Activated T-cell treated with anti-CD3 and anti-CD28 coated beads, Interleukin-2, amount 50 U/mL, for 24 hours (primary cell): ENCODE measurements at regions not wholly inside any gene's neighbourhood (a gene's known extent, or its start where the extent isn't known, plus 50 kb on each side); places are given as distances from the start of the nearest gene placed in this dataset.

ENCODE experiments used
- DNase-seq: peaks from one replicate; pipeline ENCODE4 v3.0.0-alpha.2; 2020
- H3K27ac Mint-ChIP-seq: 2 replicates; pipeline ENCODE4 v1.8.0; 2020; ENCODE audit warnings: mild to moderate bottlenecking, mixed read lengths
- H3K27me3 Mint-ChIP-seq: 2 replicates; pipeline ENCODE4 v1.8.0; 2020; ENCODE audit warnings: mixed read lengths
- H3K36me3 Mint-ChIP-seq: 2 replicates; pipeline ENCODE4 v1.8.0; 2020; ENCODE audit warnings: low read depth, mixed read lengths
- H3K4me1 Mint-ChIP-seq: 2 replicates; pipeline ENCODE4 v1.8.0; 2020; ENCODE audit warnings: low read depth, mixed read lengths
- H3K4me3 Mint-ChIP-seq: 2 replicates; pipeline ENCODE4 v1.8.0; 2020; ENCODE audit warnings: mild to moderate bottlenecking, moderate library complexity, mixed read lengths
- H3K9me3 Mint-ChIP-seq: 2 replicates; pipeline ENCODE4 v1.8.0; 2020; ENCODE audit warnings: mixed read lengths

DNA sequence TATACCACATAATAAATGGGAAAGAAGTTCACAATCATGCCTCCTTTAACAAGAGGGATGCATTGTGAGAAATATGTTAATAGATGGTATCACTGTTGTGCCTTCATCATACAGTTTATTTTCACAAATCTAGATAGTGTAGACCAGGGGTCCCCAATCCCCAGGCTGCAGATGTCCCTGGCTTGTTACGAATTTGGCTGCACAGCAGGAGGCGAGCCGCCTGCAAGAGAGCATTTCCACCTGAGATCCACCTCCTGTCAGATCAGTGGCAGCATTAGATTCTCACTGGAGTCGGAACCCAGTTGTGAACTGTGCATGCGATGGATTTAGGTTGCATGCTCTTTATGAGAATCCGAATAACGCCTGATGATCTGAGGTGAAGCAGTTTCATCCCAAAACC is 361.9 kb upstream of the ZWINT start:
- peaks cover 12% of the 10 kb centered on the region for H3K9me3 Mint-ChIP-seq
- H3K4me1 Mint-ChIP-seq: no peaks in the 10 kb centered on the region
- H3K27ac Mint-ChIP-seq: no peak overlapping the region
- no peaks in the 10 kb centered on the region for H3K36me3 Mint-ChIP-seq
- no peak for DNase-seq
- no peaks in the 10 kb centered on the region for H3K27me3 Mint-ChIP-seq
- H3K4me3 Mint-ChIP-seq: no peak overlapping the region

DNA sequence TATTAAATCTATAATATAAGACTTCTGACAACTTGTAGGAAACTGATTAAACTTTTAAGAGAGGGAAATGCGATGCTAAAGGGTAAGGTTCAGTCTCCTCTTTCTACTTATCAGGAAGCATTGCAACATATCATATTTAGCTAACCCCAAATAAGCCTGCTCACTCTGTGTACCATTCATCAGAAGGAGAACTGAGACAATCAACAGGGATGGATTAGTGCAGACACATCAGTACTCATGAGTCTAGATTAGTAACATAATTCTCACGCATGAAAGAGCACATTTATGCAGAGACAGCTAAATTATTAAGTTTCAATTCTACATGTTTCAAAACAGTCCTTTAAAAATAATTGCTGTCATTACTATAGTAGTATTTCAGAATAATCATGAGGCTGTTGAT is 354.2 kb upstream of the ZWINT start:
- H3K36me3 Mint-ChIP-seq: no peaks in the 10 kb centered on the region
- no peak for DNase-seq
- peaks cover 13% of the 10 kb centered on the region for H3K9me3 Mint-ChIP-seq
- H3K27ac Mint-ChIP-seq: no peak overlapping the region
- no peaks in the 10 kb centered on the region for H3K4me1 Mint-ChIP-seq
- H3K4me3 Mint-ChIP-seq: no peak overlapping the region
- H3K27me3 Mint-ChIP-seq: no peaks in the 10 kb centered on the region

DNA sequence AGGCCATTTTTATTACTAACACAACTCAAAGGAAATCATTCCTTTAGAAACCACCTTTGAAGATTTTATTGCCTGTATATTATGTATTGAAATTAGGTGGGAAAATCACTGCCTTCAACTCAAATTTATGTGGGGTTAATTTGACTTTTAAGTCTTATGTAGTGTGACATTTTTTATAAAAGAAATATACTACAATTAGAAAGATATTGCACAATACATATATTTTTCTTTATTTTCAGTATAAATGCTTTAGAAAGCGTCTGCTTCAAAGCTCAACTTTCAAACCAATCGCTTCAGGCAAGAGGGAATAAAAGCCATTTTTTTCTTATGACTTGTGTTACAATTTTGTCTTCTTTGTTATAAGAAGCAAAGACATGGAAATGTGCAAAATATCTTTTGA is 337.4 kb upstream of the ZWINT start:
- no peak overlapping the region for H3K4me3 Mint-ChIP-seq
- DNase-seq: no peak
- H3K27me3 Mint-ChIP-seq: no peaks in the 10 kb centered on the region
- H3K4me1 Mint-ChIP-seq: no peaks in the 10 kb centered on the region
- peaks cover 5% of the 10 kb centered on the region for H3K9me3 Mint-ChIP-seq
- H3K27ac Mint-ChIP-seq: no peak overlapping the region
- no peaks in the 10 kb centered on the region for H3K36me3 Mint-ChIP-seq

DNA sequence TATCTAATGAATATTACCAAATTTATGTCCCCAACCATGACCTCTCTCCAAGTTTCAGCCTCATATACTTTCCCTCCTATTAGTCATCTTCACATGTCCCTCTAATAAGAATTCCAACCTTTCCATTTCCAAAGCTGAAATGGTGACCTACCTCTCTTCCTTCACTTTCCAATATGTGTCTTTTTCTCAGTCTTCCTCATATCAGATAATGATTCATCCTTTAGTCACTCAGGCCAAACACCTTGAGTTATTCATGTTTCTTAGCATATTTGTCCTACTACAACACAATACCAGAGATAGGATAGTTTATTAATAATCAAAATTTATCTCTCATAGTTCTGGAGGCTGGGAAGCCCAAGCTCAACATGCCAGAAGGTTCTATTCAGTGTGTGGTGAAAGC is 318.5 kb upstream of the ZWINT start:
- Mint-ChIP-seq H3K27ac (no peak overlapping the region), H3K27me3 (no peaks in the 10 kb centered on the region), H3K4me1 (no peaks in the 10 kb centered on the region), H3K9me3 (peaks cover 8% of the 10 kb centered on the region), H3K36me3 (no peaks in the 10 kb centered on the region), H3K4me3 (no peak overlapping the region)
- no peak for DNase-seq

DNA sequence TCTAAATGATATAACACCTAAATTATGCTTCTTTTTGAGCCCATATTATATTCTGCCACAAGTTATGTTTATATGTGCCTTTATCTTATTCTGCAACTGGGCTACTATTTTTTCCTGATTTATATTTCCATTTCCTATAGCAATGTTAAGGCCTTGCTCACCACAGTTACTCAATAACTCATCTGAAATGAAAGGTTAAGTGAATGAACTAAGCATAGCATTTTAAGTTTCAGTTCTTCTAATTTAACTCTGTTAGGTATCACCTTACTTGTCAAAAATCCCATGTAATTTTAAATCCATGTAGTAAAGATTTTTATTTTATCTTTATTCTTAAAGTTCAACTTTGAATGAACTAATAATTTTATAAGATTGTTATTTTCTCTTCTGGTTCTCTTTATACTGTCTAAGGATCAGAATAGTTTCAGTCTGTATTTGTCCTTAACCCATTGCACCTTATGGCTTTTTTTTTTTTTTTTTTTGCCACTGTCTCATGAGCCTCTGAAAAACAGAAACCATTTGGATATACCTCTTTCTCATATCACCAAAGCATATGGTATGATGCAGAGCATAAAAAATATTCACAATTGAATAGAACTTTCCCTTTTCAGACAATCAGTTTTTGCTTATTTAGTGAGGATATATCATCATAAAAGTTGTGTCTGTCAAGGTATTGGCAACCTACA is 301.8 kb upstream of the ZWINT start:
- Mint-ChIP-seq H3K27me3 (no peaks in the 10 kb centered on the region), H3K4me3 (no peak overlapping the region), H3K9me3 (peaks cover 5% of the 10 kb centered on the region), H3K27ac (no peak overlapping the region), H3K36me3 (no peaks in the 10 kb centered on the region), H3K4me1 (no peaks in the 10 kb centered on the region)
- DNase-seq: no peak

DNA sequence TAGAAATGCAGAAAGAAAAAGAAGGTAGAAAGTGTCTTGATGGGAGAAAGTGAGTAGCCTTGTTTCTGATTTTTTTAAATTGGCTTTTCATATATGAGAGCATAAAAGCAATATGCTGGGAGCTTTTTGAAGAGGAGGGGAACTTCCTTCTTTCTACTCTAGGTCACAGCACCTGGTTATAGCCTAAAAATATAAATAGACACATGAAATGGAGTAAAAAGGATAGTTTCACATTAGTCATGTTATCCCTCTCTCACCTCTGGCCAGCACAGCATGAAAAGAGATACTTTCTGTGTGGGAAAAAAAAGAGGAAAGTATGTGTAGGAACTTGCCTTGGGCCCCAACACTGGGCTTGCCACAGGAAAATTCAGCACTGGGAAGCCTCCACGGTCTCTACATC is 292.2 kb upstream of the ZWINT start:
- H3K4me3 Mint-ChIP-seq: no peak overlapping the region
- H3K27ac Mint-ChIP-seq: no peak overlapping the region
- H3K9me3 Mint-ChIP-seq: peaks cover 9% of the 10 kb centered on the region
- DNase-seq: no peak
- H3K36me3 Mint-ChIP-seq: no peaks in the 10 kb centered on the region
- H3K27me3 Mint-ChIP-seq: no peaks in the 10 kb centered on the region
- no peaks in the 10 kb centered on the region for H3K4me1 Mint-ChIP-seq

DNA sequence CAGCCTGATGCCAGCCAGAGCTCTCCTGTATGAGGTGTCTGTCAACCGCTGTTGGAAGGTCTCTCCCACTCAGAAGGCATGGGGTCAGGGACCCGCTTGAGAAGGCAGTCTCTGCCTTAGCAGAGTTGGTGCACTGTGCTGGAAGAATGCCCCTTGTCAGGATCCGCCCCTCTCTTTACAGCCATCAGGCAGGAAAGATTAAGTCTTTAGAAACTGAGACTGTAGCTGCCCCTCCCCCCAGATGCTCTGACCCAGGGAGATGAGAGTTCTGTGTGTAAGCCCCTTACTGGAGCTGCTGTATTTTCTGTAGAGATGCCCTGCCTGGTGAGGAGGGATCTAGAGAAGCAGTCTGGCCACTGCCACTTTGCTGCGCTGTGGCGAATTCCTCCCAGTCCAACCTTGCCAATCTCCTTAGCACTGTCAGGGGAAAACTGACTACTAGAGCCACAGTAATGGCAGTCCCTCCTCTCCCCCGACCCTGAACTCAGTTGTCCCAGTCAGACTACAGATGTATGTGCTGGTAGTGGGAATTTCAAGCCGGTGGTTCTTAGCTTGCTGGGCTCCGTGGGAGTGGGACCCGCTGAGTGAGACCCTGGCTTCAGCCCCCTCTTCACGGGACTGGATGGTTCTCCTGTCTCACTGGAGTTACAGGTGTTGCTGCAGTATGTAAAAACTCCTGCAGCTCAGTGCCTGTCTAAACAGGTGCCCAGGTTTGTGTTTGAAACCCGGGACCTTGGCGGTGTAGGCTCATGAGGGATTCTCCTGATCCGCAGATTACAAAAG is 285.5 kb upstream of the ZWINT start:
- H3K27me3 Mint-ChIP-seq: no peaks in the 10 kb centered on the region
- no peaks in the 10 kb centered on the region for H3K36me3 Mint-ChIP-seq
- no peak for DNase-seq
- no peak overlapping the region for H3K4me3 Mint-ChIP-seq
- peaks cover 16% of the 10 kb centered on the region for H3K9me3 Mint-ChIP-seq
- no peak overlapping the region for H3K27ac Mint-ChIP-seq
- no peaks in the 10 kb centered on the region for H3K4me1 Mint-ChIP-seq

DNA sequence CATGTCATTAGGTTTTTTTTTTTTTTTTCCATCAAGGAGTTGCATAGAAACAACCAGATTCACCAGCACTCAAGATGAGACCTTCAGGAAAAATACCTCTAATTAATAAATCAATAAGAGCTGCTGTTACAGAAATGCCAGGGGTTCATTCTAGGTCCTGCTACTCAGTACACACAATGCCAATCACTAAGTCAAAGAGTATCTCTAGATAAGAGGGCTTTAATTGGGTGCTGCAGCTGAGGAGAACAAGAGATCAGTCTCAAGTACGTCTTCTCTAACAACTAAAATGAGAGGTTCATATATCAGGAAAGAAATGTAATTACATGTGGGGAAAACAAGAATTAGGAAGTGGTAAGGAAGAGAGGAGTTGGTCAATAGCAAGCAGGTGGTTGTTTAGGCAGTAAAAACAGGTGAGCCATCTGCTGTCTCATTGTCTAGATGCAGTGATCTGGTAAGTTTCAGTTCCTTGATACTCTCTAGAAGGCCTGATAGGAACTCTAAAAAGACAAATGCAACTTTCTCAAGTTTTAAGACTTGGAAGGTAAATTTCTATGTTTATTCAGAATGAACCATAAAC is 272.9 kb upstream of the ZWINT start:
- no peak for DNase-seq
- no peaks in the 10 kb centered on the region for H3K36me3 Mint-ChIP-seq
- no peak overlapping the region for H3K27ac Mint-ChIP-seq
- no peaks in the 10 kb centered on the region for H3K27me3 Mint-ChIP-seq
- H3K4me1 Mint-ChIP-seq: no peaks in the 10 kb centered on the region
- no peak overlapping the region for H3K4me3 Mint-ChIP-seq
- peaks cover 18% of the 10 kb centered on the region for H3K9me3 Mint-ChIP-seq

DNA sequence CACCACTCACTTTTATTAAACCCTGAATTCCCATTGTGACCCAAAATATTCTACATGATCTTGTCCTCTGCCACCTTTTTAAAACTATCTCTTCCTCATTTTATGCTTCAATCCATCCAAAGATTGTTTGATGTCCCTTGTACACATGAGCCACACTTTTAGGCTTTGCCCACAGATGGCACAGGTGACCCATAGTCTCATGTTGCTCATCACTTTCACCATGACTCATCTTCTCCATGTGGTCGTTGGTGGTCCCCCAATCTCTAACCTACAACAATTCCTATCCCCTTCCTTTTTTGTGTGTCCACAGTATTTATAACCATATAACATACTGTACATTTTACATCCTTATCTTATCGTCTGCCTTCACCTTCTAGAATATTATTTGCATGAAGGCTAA is 271.5 kb upstream of the ZWINT start:
- H3K27ac Mint-ChIP-seq: no peak overlapping the region
- no peaks in the 10 kb centered on the region for H3K36me3 Mint-ChIP-seq
- H3K9me3 Mint-ChIP-seq: peaks cover 20% of the 10 kb centered on the region
- DNase-seq: no peak
- H3K4me1 Mint-ChIP-seq: no peaks in the 10 kb centered on the region
- H3K27me3 Mint-ChIP-seq: no peaks in the 10 kb centered on the region
- no peak overlapping the region for H3K4me3 Mint-ChIP-seq

DNA sequence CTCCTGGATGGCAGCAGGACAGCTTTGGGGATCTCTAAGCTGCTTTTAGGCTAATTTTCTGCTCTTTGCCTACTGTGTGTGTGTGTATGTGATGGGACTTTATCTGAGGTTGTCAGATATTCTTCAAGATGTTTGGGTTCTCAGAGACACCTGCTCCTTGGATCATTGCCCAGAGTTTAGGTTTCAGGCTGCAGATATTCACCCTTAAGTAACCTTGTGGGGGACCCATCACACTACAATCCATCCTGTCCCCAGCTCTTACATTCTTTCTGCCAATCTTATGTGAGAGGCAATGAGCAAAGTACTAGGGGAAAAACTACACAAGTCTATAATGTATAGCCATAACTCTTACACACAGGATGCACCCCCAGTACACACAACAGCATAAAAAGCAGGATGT is 263.0 kb upstream of the ZWINT start:
- Mint-ChIP-seq H3K4me1 (no peaks in the 10 kb centered on the region), H3K27ac (no peak overlapping the region), H3K9me3 (peaks cover 13% of the 10 kb centered on the region), H3K27me3 (no peaks in the 10 kb centered on the region), H3K36me3 (no peaks in the 10 kb centered on the region), H3K4me3 (no peak overlapping the region)
- DNase-seq: no peak

DNA sequence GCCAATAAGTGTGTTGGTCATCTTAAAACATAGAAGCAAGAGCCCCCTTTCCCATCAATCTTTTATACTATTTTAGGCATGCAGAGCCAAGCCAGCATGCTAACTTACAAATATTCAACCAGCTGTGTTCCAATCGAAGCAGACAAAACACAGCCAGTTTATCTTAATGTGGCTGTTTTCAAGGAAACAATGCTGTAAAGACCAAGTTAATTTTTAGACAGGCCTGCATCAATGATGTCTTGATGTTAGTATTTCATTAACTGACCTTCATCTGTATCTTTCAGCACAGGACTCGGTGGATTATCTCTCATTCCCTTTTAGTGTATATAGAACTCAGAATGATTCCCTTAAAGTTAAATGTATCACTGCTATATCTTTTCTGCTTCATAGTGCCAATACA is 262.0 kb upstream of the ZWINT start:
- H3K27ac Mint-ChIP-seq: no peak overlapping the region
- H3K9me3 Mint-ChIP-seq: peaks cover 11% of the 10 kb centered on the region
- H3K4me1 Mint-ChIP-seq: no peaks in the 10 kb centered on the region
- no peaks in the 10 kb centered on the region for H3K27me3 Mint-ChIP-seq
- H3K36me3 Mint-ChIP-seq: no peaks in the 10 kb centered on the region
- DNase-seq: no peak
- H3K4me3 Mint-ChIP-seq: no peak overlapping the region

DNA sequence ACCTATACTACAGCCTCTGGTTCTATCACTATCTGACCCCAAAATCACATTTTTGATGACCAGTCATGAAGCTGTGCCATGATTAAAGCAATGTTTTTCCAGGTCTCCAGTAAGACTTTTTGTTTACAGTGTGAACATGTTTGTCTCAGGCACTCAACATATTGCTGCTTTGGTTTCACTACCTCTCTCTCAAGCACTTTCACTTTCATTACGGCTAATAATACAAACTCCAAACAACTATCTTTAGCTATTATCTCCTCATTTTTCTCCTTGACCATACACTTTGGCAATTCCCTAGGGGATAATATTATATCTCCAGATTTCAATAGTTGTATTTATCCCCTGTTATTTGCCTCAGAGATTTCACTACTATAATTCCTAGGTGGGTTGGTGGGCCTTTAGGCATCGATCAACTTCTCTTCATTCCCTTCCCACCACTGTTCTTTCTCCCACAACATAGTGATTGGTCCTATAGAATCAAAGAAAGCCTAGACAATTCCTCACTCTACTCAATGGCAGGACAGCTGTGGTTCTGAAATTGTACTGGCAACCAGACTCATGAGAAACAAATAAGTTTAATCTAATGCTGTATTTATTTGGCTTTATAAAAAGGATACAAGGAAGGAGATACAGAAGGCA is 261.4 kb upstream of the ZWINT start:
- Mint-ChIP-seq H3K4me1 (no peaks in the 10 kb centered on the region), H3K9me3 (peaks cover 11% of the 10 kb centered on the region), H3K36me3 (no peaks in the 10 kb centered on the region), H3K27me3 (no peaks in the 10 kb centered on the region), H3K27ac (no peak overlapping the region), H3K4me3 (peak overlapping the region; percentile 2)
- no peak for DNase-seq

DNA sequence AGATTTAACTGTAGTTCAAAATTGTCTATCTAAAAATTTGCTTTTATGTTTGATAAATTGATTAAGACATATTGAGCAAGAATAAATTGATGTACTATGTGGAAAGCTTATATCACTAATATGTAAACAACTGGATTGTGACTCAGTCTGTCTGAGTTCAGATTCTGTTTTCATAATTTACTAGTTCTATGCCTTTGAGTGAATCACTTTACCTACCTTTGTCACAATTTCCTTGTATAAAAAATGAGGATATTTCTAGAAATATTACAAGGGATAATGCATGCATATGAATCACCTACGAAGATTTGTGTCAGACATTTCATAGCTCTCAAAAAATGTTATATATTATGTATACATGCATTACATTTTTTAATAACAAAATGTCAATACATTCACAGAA is 245.1 kb upstream of the ZWINT start:
- Mint-ChIP-seq H3K36me3 (no peaks in the 10 kb centered on the region), H3K27ac (no peak overlapping the region), H3K4me1 (no peaks in the 10 kb centered on the region), H3K4me3 (no peak overlapping the region), H3K27me3 (no peaks in the 10 kb centered on the region), H3K9me3 (peaks cover 5% of the 10 kb centered on the region)
- DNase-seq: no peak

DNA sequence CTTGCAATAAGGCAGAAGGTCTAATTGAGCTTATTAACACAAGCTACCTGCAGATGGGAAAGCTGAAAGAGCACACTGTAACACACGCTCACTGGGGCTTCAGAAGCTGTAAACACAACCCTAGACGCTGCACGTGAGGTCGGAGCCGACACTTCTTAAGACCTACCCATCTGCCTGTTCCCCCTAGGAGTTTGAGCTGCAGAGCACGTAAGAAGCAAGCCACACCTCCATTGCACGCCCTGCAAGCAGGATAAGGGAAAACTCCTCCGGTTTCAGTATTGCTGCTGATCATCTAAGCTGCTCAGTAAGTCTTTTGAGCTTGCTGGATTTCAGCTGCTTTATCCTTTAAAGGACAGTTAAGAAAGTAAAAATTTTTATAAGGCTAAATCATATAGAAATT is 244.0 kb upstream of the ZWINT start:
- Mint-ChIP-seq H3K4me3 (no peak overlapping the region), H3K27me3 (no peaks in the 10 kb centered on the region), H3K9me3 (peaks cover 2% of the 10 kb centered on the region), H3K36me3 (no peaks in the 10 kb centered on the region), H3K4me1 (no peaks in the 10 kb centered on the region), H3K27ac (no peak overlapping the region)
- DNase-seq: no peak

DNA sequence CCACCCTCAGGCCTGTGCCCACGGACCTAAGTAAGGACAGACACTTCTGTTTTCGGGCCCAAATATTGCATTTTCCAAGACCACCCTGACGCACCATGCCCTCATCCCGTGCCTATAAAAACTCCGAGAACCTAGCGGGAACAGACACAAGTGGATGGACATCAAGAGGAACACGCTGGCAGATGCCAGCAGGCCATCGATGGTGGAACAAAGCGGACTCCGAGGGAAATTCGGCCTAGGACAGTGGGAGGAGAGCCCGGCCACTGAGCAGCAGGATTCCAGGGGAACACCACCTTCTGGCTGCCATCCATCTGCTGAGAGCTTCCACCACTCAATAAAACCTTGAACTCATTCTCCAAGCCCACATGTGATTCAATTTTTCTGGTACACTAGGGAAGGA is 243.6 kb upstream of the ZWINT start:
- Mint-ChIP-seq H3K27me3 (no peaks in the 10 kb centered on the region), H3K4me1 (no peaks in the 10 kb centered on the region), H3K4me3 (no peak overlapping the region), H3K27ac (no peak overlapping the region), H3K9me3 (peaks cover 2% of the 10 kb centered on the region), H3K36me3 (no peaks in the 10 kb centered on the region)
- DNase-seq: no peak
